Rectal smooth muscle tissue (tissue), 1 donor: ENCODE measurements at regions not wholly inside any gene's neighbourhood (a gene's known extent, or its start where the extent isn't known, plus 50 kb on each side); places are given as distances from the start of the nearest gene placed in this dataset.

ENCODE experiments used
- H3K27ac ChIP-seq: one replicate; pipeline ENCODE4 v1.7.0; 2013; ENCODE audit warnings: low read depth, low read length, inconsistent platforms
- H3K27me3 ChIP-seq: one replicate; pipeline ENCODE4 v1.7.0; 2013; ENCODE audit warnings: low read length; ENCODE audit not compliant: control insufficient read depth, insufficient read depth
- H3K36me3 ChIP-seq: one replicate; pipeline ENCODE4 v1.7.0; 2013; ENCODE audit warnings: low read length; ENCODE audit not compliant: control insufficient read depth, insufficient read depth
- H3K4me1 ChIP-seq: one replicate; pipeline ENCODE4 v1.7.0; 2013; ENCODE audit warnings: low read length; ENCODE audit not compliant: control insufficient read depth, insufficient read depth
- H3K4me3 ChIP-seq: one replicate; pipeline ENCODE4 v1.7.0; 2013; ENCODE audit warnings: low read length
- H3K9ac ChIP-seq: one replicate; pipeline ENCODE4 v1.7.0; 2013; ENCODE audit warnings: low read length

DNA sequence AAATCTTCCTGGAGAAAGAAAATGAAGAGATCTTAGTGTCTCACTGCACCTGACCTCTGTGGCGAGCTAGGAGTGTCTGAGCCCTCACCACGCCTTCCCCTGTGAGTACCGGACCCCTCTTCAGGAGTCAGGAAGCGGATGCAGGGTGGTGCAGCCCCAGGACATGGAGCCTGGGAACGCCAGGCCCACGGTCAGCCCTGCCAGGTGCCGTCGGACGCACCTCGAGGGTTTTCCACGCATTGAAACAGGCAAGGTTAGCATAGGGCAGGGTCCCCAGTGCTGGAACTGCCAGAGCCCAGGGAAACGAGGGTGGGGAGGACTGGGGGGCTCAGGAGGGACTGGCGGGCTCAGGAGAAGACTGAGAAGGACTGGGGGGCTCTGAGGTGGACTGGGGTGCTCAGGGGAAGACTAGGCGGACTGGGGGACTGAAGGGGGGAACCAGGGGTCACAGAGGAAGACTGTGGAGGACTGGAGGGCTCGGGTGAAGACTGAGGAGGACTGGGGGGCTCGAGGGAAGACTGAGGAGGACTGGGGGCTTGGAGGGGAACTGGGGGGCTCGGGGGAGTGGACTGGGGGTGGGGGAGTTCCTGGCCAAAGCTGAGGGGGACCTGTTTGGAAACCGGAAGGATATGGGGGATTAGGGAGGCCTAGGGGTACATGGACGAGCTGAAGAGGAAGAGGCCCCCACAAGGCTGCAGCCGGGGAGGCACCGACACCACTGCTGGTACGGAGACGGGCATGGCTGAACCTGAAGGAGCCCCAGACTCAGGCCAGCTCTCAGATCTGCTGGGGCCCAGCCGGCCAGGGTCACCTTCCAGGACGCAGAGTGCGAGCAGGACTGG is 65.2 kb upstream of the SNTG2 start:
- H3K4me1 ChIP-seq, result no peaks in the 10 kb centered on the region
- H3K9ac ChIP-seq, result no peak overlapping the region
- H3K4me3 ChIP-seq, result no peak overlapping the region
- no peaks in the 10 kb centered on the region for H3K36me3 ChIP-seq
- peaks cover 13% of the 10 kb centered on the region for H3K27me3 ChIP-seq
- H3K27ac ChIP-seq, result no peak overlapping the region

- Histone ChIP-seq H3K36me3 (no peaks in the 10 kb centered on the region), H3K27ac (no peak overlapping the region), H3K4me1 (no peaks in the 10 kb centered on the region), H3K9ac (no peak overlapping the region), H3K4me3 (no peak overlapping the region), H3K27me3 (peaks cover 13% of the 10 kb centered on the region)
These were observed 66.6 kb upstream of the SNTG2 start for GRCh38 chr2:883803-884748.

- no peak overlapping the region for H3K4me3 ChIP-seq
- no peaks in the 10 kb centered on the region for H3K4me1 ChIP-seq
- no peaks in the 10 kb centered on the region for H3K36me3 ChIP-seq
- no peak overlapping the region for H3K27ac ChIP-seq
- H3K27me3 ChIP-seq, result peaks cover 13% of the 10 kb centered on the region
- no peak overlapping the region for H3K9ac ChIP-seq
These were observed 67.3 kb upstream of the SNTG2 start for GRCh38 chr2:883260-883802.

DNA sequence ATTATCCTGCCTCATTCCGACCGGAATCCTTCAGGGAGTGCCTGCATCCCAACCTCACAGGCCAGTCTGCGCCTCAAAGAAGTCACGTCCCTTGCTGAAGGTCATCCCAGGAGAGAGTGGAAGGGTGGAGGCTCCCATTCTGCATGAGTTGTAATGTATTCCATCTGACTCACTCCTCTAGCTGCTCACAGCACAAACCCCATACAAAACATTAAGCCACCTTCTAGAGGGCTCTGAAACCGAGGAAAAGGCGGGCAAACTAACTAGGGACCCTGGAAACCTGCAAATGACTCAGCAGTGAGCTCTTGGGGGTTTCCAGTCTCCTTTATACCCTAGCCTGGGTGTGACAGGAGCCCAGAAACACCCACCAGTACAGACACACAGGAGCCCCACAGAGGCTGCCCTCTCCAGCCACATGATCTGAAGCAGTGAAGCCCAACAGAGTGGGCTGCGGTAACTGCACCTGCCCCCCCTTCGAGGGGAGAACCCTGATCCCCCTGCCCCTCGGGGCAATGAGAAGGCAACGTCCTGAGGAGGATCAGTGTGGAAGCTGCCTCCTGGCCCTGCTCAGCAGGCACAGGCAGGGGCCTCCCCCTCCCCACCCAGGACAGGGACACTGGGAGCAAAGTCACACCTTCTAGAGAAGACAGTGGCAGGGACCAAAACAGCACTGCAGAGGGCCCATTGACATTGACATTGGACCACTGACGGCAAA is 69.3 kb upstream of the SNTG2 start:
- H3K27ac ChIP-seq, result no peak overlapping the region
- H3K4me3 ChIP-seq, result no peak overlapping the region
- H3K9ac ChIP-seq, result no peak overlapping the region
- no peaks in the 10 kb centered on the region for H3K4me1 ChIP-seq
- H3K36me3 ChIP-seq, result no peaks in the 10 kb centered on the region
- peaks cover 13% of the 10 kb centered on the region for H3K27me3 ChIP-seq

- Histone ChIP-seq H3K4me3 (no peak overlapping the region), H3K27ac (no peak overlapping the region), H3K27me3 (peaks cover 13% of the 10 kb centered on the region), H3K4me1 (no peaks in the 10 kb centered on the region), H3K36me3 (no peaks in the 10 kb centered on the region), H3K9ac (no peak overlapping the region)
These were observed 70.3 kb upstream of the SNTG2 start for GRCh38 chr2:880201-880970.

DNA sequence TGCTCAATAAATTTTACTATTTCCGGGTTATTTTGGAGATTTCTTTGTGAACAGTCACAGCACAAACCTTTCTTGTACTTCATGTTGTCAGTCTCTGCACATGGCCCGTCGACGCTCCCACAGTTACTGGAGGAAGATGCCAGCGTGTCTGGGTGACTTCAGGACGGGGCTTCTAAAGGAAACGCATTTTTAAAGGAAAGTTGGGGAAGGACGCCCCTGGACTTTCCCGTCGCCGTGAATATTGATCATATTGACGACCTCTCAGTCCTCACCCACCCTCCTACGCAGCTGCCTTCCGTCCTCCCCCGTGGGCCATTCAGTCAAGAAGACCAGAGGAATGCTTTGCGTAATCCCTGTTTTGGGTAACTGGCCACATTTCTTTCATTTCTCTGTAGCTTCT is 71.1 kb upstream of the SNTG2 start:
- no peak overlapping the region for H3K9ac ChIP-seq
- peaks cover 13% of the 10 kb centered on the region for H3K27me3 ChIP-seq
- no peak overlapping the region for H3K4me3 ChIP-seq
- H3K27ac ChIP-seq, result no peak overlapping the region
- no peaks in the 10 kb centered on the region for H3K36me3 ChIP-seq
- no peaks in the 10 kb centered on the region for H3K4me1 ChIP-seq

- no peaks in the 10 kb centered on the region for H3K36me3 ChIP-seq
- H3K4me1 ChIP-seq, result no peaks in the 10 kb centered on the region
- no peak overlapping the region for H3K9ac ChIP-seq
- H3K27ac ChIP-seq, result no peak overlapping the region
- no peak overlapping the region for H3K4me3 ChIP-seq
- peaks cover 6% of the 10 kb centered on the region for H3K27me3 ChIP-seq
These were observed 72.3 kb upstream of the SNTG2 start for GRCh38 chr2:878245-878930.

DNA sequence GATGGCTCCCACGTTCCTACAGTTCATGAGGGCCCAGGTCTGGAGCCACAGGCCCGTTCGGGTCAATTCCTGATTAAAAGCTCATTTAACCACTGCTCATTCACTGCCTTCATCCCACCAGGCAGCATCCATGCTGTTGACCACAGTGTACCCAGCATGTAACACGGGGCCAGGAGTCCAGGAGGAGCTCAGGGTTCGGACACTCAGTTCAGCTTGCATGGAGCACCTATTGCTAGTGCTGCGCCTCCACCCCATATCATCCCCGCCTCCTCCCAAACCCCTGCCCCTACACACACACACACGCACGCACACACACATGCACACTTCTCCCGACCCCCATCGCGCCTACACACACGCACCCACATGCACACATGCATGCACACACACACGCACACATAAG is 72.9 kb upstream of the SNTG2 start:
- H3K27ac ChIP-seq, result no peak overlapping the region
- no peak overlapping the region for H3K9ac ChIP-seq
- H3K36me3 ChIP-seq, result no peaks in the 10 kb centered on the region
- H3K4me3 ChIP-seq, result no peak overlapping the region
- peaks cover under 1% of the 10 kb centered on the region for H3K27me3 ChIP-seq
- no peaks in the 10 kb centered on the region for H3K4me1 ChIP-seq

DNA sequence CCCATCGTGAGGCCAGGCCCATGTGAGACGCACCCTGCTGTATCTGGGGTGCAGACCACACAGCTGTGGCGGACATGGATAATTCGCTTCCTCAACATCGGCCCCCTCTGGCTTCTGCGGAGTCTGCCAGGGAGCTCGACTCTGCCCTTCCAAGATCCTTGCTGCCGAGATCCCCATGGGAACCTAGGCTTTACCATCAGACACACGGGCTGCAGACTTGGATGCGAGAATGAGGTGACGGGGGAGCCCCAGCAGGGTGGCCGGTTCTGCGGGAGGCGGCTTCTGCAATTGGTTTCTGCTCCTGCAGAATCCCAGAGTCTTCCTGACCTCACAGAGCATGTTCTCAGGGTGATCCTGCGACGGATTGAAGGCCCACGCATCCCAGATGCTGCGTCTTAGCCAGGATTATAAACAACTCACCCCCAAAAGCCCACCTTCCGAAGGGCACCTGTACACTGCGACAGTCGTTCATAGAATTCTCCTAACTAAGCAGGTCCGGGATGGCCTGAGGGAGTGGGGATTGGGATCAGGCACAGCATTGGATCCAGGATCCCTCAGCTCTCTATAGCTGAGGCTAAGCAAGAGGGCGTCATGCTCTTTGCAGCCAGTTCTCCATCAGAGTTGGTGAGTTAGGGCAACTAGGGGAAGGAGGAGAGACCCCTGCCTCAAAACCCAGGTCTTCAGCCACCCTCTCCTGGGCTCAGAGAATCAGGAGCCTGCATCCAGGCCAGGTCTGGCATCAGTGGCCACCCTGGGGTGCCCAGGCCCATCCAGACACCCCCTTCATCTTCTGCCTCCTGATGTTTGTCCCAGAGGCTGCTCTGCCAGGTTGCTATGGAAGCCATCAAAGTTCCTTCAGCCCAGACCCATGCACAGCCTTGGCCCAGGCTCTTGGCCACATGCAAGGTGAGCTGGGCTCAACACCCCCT is 74.7 kb upstream of the SNTG2 start:
- Histone ChIP-seq H3K36me3 (no peaks in the 10 kb centered on the region), H3K4me1 (no peaks in the 10 kb centered on the region), H3K27ac (no peak overlapping the region), H3K27me3 (no peaks in the 10 kb centered on the region), H3K9ac (no peak overlapping the region), H3K4me3 (no peak overlapping the region)

GRCh38 chr2:873651-874580 is 76.7 kb upstream of the SNTG2 start:
- Histone ChIP-seq H3K9ac (no peak overlapping the region), H3K4me3 (no peak overlapping the region), H3K27me3 (no peaks in the 10 kb centered on the region), H3K36me3 (no peaks in the 10 kb centered on the region), H3K27ac (no peak overlapping the region), H3K4me1 (no peaks in the 10 kb centered on the region)
